ENCODE measurements at regions not wholly inside any gene's neighbourhood (a gene's known extent, or its start where the extent isn't known, plus 50 kb on each side); places are given as distances from the start of the nearest gene placed in this dataset.
"Not testable (repeated sequence)": the region's sequence is repeated elsewhere in the genome, so short reads cannot be mapped to it uniquely, and the experiment has no call there.

GRCh38 chr3:165716592-165716991 is 120.6 kb downstream of the BCHE start:
- no peak for DNase-seq (ENCODE audit: low spot score)

- no peak for DNase-seq (ENCODE audit: low spot score)
These were observed 123.7 kb downstream of the BCHE start for GRCh38 chr3:165713479-165713878.

GRCh38 chr3:165712382-165712781 is 124.8 kb downstream of the BCHE start:
- no peak for DNase-seq (ENCODE audit: low spot score)

- no peak for DNase-seq (ENCODE audit: low spot score)
These were observed 139.3 kb downstream of the BCHE start for GRCh38 chr3:165697910-165698309.

GRCh38 chr3:165696496-165696895 is 140.7 kb downstream of the BCHE start:
- DNase-seq (ENCODE audit: low spot score): no peak

GRCh38 chr3:165683947-165684346 is 153.3 kb downstream of the BCHE start:
- no peak for DNase-seq (ENCODE audit: low spot score)

- no peak for DNase-seq (ENCODE audit: low spot score)
These were observed 154.5 kb downstream of the BCHE start for GRCh38 chr3:165682734-165683133.

GRCh38 chr3:165669967-165670366 is 167.3 kb downstream of the BCHE start:
- DNase-seq (ENCODE audit: low spot score): no peak

GRCh38 chr3:165669504-165669903 is 167.7 kb downstream of the BCHE start:
- DNase-seq (ENCODE audit: low spot score): no peak

- DNase-seq (ENCODE audit: low spot score): no peak
These were observed 169.5 kb downstream of the BCHE start for GRCh38 chr3:165667676-165668075.

- no peak for DNase-seq (ENCODE audit: low spot score)
These were observed 179.2 kb downstream of the BCHE start for GRCh38 chr3:165658027-165658426.

- DNase-seq (ENCODE audit: low spot score): no peak
These were observed 184.0 kb downstream of the BCHE start for GRCh38 chr3:165653130-165653778.

- not testable (repeated sequence) for DNase-seq (ENCODE audit: low spot score)
These were observed 187.9 kb downstream of the BCHE start for GRCh38 chr3:165649282-165649681.

- DNase-seq (ENCODE audit: low spot score): no peak
These were observed 192.0 kb downstream of the BCHE start for GRCh38 chr3:165645191-165645590.

- DNase-seq (ENCODE audit: low spot score): no peak
These were observed 192.9 kb downstream of the BCHE start for GRCh38 chr3:165644331-165644730.

- no peak for DNase-seq (ENCODE audit: low spot score)
These were observed 193.8 kb downstream of the BCHE start for GRCh38 chr3:165643425-165643824.

GRCh38 chr3:165642761-165643420 is 194.3 kb downstream of the BCHE start:
- no peak for DNase-seq (ENCODE audit: low spot score)

GRCh38 chr3:165641569-165642310 is 195.5 kb downstream of the BCHE start:
- no peak for DNase-seq (ENCODE audit: low spot score)

GRCh38 chr3:165640970-165641369 is 196.3 kb downstream of the BCHE start:
- DNase-seq (ENCODE audit: low spot score): no peak

- DNase-seq (ENCODE audit: low spot score): no peak
These were observed 197.2 kb downstream of the BCHE start for GRCh38 chr3:165640031-165640430.

GRCh38 chr3:165638034-165638433 is 199.2 kb downstream of the BCHE start:
- no peak for DNase-seq (ENCODE audit: low spot score)

GRCh38 chr3:165636684-165637015 is 200.6 kb downstream of the BCHE start:
- DNase-seq (ENCODE audit: low spot score): no peak
